Peyer's patch (tissue), 4 donors: ENCODE measurements at regions not wholly inside any gene's neighbourhood (a gene's known extent, or its start where the extent isn't known, plus 50 kb on each side); places are given as distances from the start of the nearest gene placed in this dataset.

Source experiments
- DNase-seq, 3 donors: peaks; one replicate each; pipeline ENCODE4 v3.0.0-alpha.2; 2017 to 2019
- H3K27ac ChIP-seq, 4 donors: fragments of 200-600 bp; sonication (generic); one replicate each; pipeline ENCODE4 v1.5.1; 2016 to 2019
- H3K27me3 ChIP-seq, 2 donors: fragments of 200-600 bp; sonication (generic); one replicate each; pipeline ENCODE4 v1.5.1; 2019
- H3K36me3 ChIP-seq, 3 donors: fragments of 200-600 bp; sonication (generic); one replicate each; pipeline ENCODE4 v1.5.1; 2016 to 2019
- H3K4me1 ChIP-seq, 4 donors: fragments of 200-600 bp; sonication (generic); one replicate each; pipeline ENCODE4 v1.5.1; 2016 to 2019
- H3K4me3 ChIP-seq, 4 donors: fragments of 200-600 bp; sonication (generic); 1 replicate in 3 of 4; 2 replicates in 1 of 4; pipeline ENCODE4 v1.5.1; 2016 to 2019; ENCODE audit warnings: mild to moderate bottlenecking in 1 of 4
- H3K9me3 ChIP-seq, 4 donors: fragments of 200-600 bp; sonication (generic); one replicate each; pipeline ENCODE4 v1.5.1; 2016 to 2019; ENCODE audit warnings: mild to moderate bottlenecking in 1 of 4
- CTCF ChIP-seq, 6 experiments: fragments of 450-650 bp in 4 of 6; fragments of 200-600 bp in 2 of 6; sonication (generic) in 1 of 6; IDR thresholded peaks; one replicate each; pipeline ENCODE4 v1.5.1; 2017 to 2019; ENCODE audit warnings: antibody characterized with exemption in 6 of 6, mild to moderate bottlenecking in 3 of 6, moderate library complexity in 1 of 6
- POLR2A ChIP-seq, 2 donors: fragments of 450-650 bp; IDR thresholded peaks; one replicate each; pipeline ENCODE4 v1.5.1; 2017; ENCODE audit warnings: antibody characterized with exemption in 2 of 2, mild to moderate bottlenecking in 2 of 2, moderate library complexity in 2 of 2

- H3K4me1 ChIP-seq: no peaks in the 10 kb centered on the region
- peaks cover 0 to 10% (median 0%) of the 10 kb centered on the region in 4 donors for H3K9me3 ChIP-seq
- H3K4me3 ChIP-seq: no peak overlapping the region
- H3K27me3 ChIP-seq: no peaks in the 10 kb centered on the region
- H3K36me3 ChIP-seq: no peaks in the 10 kb centered on the region
- no peak for TF ChIP-seq POLR2A (IDR thresholded peaks at IDR 0.05)
- no peak for TF ChIP-seq CTCF (IDR thresholded peaks at IDR 0.05)
- H3K27ac ChIP-seq: no peak overlapping the region
- DNase-seq: no peak
These were observed 445.4 kb downstream of the GALC start for GRCh38 chr14:87547536-87547935.

GRCh38 chr14:87542288-87542687, 450.7 kb downstream of the GALC start:
- no peak overlapping the region for H3K4me3 ChIP-seq
- no peak for TF ChIP-seq POLR2A (IDR thresholded peaks at IDR 0.05)
- no peak for TF ChIP-seq CTCF (IDR thresholded peaks at IDR 0.05)
- no peaks in the 10 kb centered on the region for H3K36me3 ChIP-seq
- no peak overlapping the region for H3K27ac ChIP-seq
- peaks cover 0 to 4% (median 0%) of the 10 kb centered on the region in 4 donors for H3K9me3 ChIP-seq
- no peaks in the 10 kb centered on the region for H3K27me3 ChIP-seq
- no peak for DNase-seq
- H3K4me1 ChIP-seq: no peaks in the 10 kb centered on the region

DNA sequence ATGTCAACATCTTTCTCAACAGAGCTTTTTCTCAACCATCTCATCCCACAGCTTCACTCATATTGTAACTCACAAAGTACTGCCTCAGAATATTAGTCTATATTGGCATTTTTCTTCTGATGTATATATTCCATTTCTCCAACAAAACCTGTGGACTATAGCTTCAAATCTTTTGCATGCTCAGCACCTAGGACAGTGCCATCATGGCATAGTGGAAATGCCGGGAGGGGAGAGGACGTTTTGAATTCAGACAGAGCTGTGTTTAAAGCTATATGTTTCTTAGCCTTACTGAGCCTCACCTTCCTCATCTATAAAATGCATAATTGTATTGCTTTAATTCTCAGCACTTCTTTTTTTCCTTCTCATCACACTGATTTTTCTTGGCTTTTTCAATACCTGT, 452.6 kb downstream of the GALC start:
- Histone ChIP-seq H3K4me1 (no peaks in the 10 kb centered on the region), H3K27me3 (no peaks in the 10 kb centered on the region), H3K27ac (no peak overlapping the region), H3K9me3 (peaks cover 0 to 4% (median 0%) of the 10 kb centered on the region in 4 donors), H3K4me3 (no peak overlapping the region), H3K36me3 (no peaks in the 10 kb centered on the region)
- no peak for TF ChIP-seq CTCF (IDR thresholded peaks at IDR 0.05)
- TF ChIP-seq POLR2A (IDR thresholded peaks at IDR 0.05): no peak
- DNase-seq: no peak

GRCh38 chr14:87529081-87529480, 463.9 kb downstream of the GALC start:
- no peak for DNase-seq
- H3K9me3 ChIP-seq: no peaks in the 10 kb centered on the region
- no peaks in the 10 kb centered on the region for H3K27me3 ChIP-seq
- H3K36me3 ChIP-seq: no peaks in the 10 kb centered on the region
- TF ChIP-seq POLR2A (IDR thresholded peaks at IDR 0.05): no peak
- TF ChIP-seq CTCF (IDR thresholded peaks at IDR 0.05): no peak
- H3K27ac ChIP-seq: no peak overlapping the region
- no peaks in the 10 kb centered on the region for H3K4me1 ChIP-seq
- H3K4me3 ChIP-seq: no peak overlapping the region

GRCh38 chr14:87526731-87527130, 466.3 kb downstream of the GALC start:
- Histone ChIP-seq H3K27ac (no peak overlapping the region), H3K9me3 (no peaks in the 10 kb centered on the region), H3K36me3 (no peaks in the 10 kb centered on the region), H3K27me3 (no peaks in the 10 kb centered on the region), H3K4me1 (no peaks in the 10 kb centered on the region), H3K4me3 (no peak overlapping the region)
- DNase-seq: no peak
- TF ChIP-seq CTCF (IDR thresholded peaks at IDR 0.05): no peak
- TF ChIP-seq POLR2A (IDR thresholded peaks at IDR 0.05): no peak

DNA sequence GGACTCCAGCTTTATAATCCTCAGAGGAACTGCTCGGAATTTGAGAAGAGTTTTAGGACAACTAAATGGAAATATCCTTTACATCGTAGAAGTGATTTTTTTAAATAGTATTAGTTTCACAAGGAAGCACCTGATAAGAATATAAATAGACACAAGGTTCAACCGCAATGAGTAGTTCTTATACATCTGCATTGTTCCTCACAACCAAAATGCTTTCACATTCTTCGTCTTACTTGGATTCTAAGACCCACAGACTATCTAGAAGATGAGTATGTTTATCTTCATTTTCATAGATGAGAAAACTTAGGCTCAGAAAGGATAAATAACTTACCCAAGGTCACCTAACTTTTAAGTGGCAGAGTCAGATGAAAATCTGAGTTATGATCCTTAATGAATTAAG, 469.0 kb downstream of the GALC start:
- Histone ChIP-seq H3K36me3 (no peaks in the 10 kb centered on the region), H3K9me3 (no peaks in the 10 kb centered on the region), H3K4me3 (no peak overlapping the region), H3K27ac (no peak overlapping the region), H3K27me3 (no peaks in the 10 kb centered on the region), H3K4me1 (no peaks in the 10 kb centered on the region)
- no peak for TF ChIP-seq POLR2A (IDR thresholded peaks at IDR 0.05)
- TF ChIP-seq CTCF (IDR thresholded peaks at IDR 0.05): no peak
- DNase-seq: no peak
